Spleen (tissue), 11 donors: ENCODE measurements at regions not wholly inside any gene's neighbourhood (a gene's known extent, or its start where the extent isn't known, plus 50 kb on each side); places are given as distances from the start of the nearest gene placed in this dataset.

Source experiments
- DNase-seq: peaks from one replicate; pipeline ENCODE4 v3.0.0-alpha.2; 2020
- H3K27ac ChIP-seq, 8 donors: fragments of 200-600 bp; sonication (generic) in 7 of 8; 1 replicate in 4 of 8; 2 replicates in 4 of 8; pipeline versions ENCODE4 v1.5.0 to v1.8.0; 2016 to 2021; ENCODE audit warnings: inconsistent platforms in 4 of 8, mild to moderate bottlenecking in 4 of 8, moderate library complexity in 1 of 8
- H3K27me3 ChIP-seq, 7 donors: fragments of 200-600 bp; sonication (generic) in 6 of 7; replicated peaks in 1 of 7; 1 replicate in 4 of 7; 2 replicates in 3 of 7; pipeline versions ENCODE4 v1.5.0 to v1.8.0; 2016 to 2021; ENCODE audit warnings: inconsistent platforms in 3 of 7, mild to moderate bottlenecking in 1 of 7
- H3K36me3 ChIP-seq, 6 donors: fragments of 200-600 bp; sonication (generic) in 5 of 6; 1 replicate in 4 of 6; 2 replicates in 2 of 6; pipeline versions ENCODE4 v1.5.0 to v1.8.0; 2016 to 2021; ENCODE audit warnings: inconsistent platforms in 2 of 6
- H3K4me1 ChIP-seq, 6 donors: fragments of 200-600 bp; sonication (generic) in 5 of 6; 1 replicate in 3 of 6; 2 replicates in 3 of 6; pipeline versions ENCODE4 v1.5.0 to v1.8.0; 2016 to 2021; ENCODE audit warnings: inconsistent platforms in 3 of 6
- H3K4me3 ChIP-seq, 8 donors: fragments of 200-600 bp; sonication (generic) in 7 of 8; 1 replicate in 4 of 8; 2 replicates in 4 of 8; pipeline versions ENCODE4 v1.5.0 to v1.8.0; 2016 to 2021; ENCODE audit warnings: inconsistent platforms in 4 of 8, mild to moderate bottlenecking in 4 of 8, moderate library complexity in 2 of 8
- H3K9me3 ChIP-seq, 8 donors: fragments of 200-600 bp; sonication (generic) in 7 of 8; 1 replicate in 4 of 8; 2 replicates in 4 of 8; pipeline versions ENCODE4 v1.5.0 to v1.8.0; 2016 to 2021; ENCODE audit warnings: inconsistent platforms in 4 of 8
- CTCF ChIP-seq, 11 experiments: fragments of 200-600 bp in 7 of 11; fragments of 450-650 bp in 4 of 11; sonication (generic) in 4 of 11; IDR thresholded peaks in 8 of 11; conservative IDR thresholded peaks in 3 of 11; 1 replicate in 7 of 11; 2 replicates in 4 of 11; pipeline versions ENCODE4 v1.4.0 to v1.8.0; 2016 to 2021; ENCODE audit warnings: antibody characterized with exemption in 11 of 11, inconsistent platforms in 4 of 11, mild to moderate bottlenecking in 1 of 11
- POLR2A ChIP-seq, 3 donors: fragments of 450-650 bp; IDR thresholded peaks; one replicate each; pipeline ENCODE4 v1.5.1; 2017; ENCODE audit warnings: antibody characterized with exemption in 3 of 3, mild to moderate bottlenecking in 1 of 3
- POLR2AphosphoS5 ChIP-seq, 3 donors: sonication (generic); formaldehyde crosslinking; IDR thresholded peaks; one replicate each; pipeline ENCODE4 v1.5.1; 2017; ENCODE audit warnings: antibody characterized with exemption in 3 of 3
- WGBS, 5 donors: extraction: QIAGEN DNeasy Blood & Tissue Kit in 3 of 5; methylation state at CpG; one replicate each; pipeline versions ENCODE4 v1.1.5 to v1.1.7; 2013 to 2018; 5-methylcytosine and 5-hydroxymethylcytosine counted together
- intact Hi-C: fragments of 100-400 bp; cut with DNase I; formaldehyde crosslinking; loops from one replicate; pipeline ENCODE4 v1.15.0; 2023; ENCODE audit warnings: low total_unique reads
- donor health status: healthy with polysubstance abuse.
- donor health status: DM: no; HTN: no; CAD: no; lungs with moderate emphysema.
- donor health status: DM: no; HTN: no; CAD: no.
- donor health status: Bipolar disorder and iron deficiency.
- donor health status: healthy.
- donor health status: DM: no; HTN: no; CAD: no.
- donor health status: DM: yes; HTN: yes; CAD: no.

GRCh38 chr4:129218360-129218759 is 122.4 kb downstream of the C4orf33 start:
- no peaks in the 10 kb centered on the region for H3K4me1 ChIP-seq
- TF ChIP-seq POLR2A (IDR thresholded peaks at IDR 0.05) (no peak), POLR2AphosphoS5 (IDR thresholded peaks at IDR 0.05) (no peak), CTCF (IDR thresholded peaks at IDR 0.05 in 8 of 11, conservative IDR thresholded peaks at IDR 0.05 in 3 of 11) (no peak)
- no peak for DNase-seq
- 51 to 70% (median 63%) methylated on average over 4 of the region's 4 CpGs for WGBS, 5 donors
- H3K36me3 ChIP-seq = no peaks in the 10 kb centered on the region
- intact Hi-C loops = no loop called here
- no peak overlapping the region for H3K27ac ChIP-seq
- H3K9me3 ChIP-seq = no peaks in the 10 kb centered on the region
- H3K27me3 ChIP-seq = no peaks in the 10 kb centered on the region
- H3K4me3 ChIP-seq = no peak overlapping the region

DNA sequence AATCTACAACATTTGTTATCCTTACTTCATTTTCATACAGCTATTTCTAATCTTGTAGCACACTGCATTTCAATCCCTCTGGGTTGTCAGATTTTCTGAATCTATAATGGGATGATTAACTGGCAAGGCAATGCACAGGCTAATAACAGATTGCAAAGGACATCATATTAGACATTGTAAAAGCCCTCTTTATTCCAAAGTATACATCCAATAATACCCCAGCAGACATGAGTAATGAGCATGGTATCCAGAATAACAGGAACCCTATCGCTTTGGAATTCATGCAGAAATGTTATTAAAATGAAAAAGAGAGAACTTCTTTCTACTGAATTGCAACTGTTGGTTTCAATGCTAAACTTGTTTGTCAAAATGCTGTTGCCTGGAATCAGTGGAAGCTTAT is 122.9 kb downstream of the C4orf33 start:
- H3K4me3 ChIP-seq = no peak overlapping the region
- no peak overlapping the region for H3K27ac ChIP-seq
- intact Hi-C loops = no loop called here
- no peak for TF ChIP-seq POLR2A (IDR thresholded peaks at IDR 0.05)
- TF ChIP-seq POLR2AphosphoS5 (IDR thresholded peaks at IDR 0.05) = no peak
- no peak for TF ChIP-seq CTCF (IDR thresholded peaks at IDR 0.05 in 8 of 11, conservative IDR thresholded peaks at IDR 0.05 in 3 of 11)
- WGBS, 5 donors = 87 to 96% (median 91%) methylated on average over 1 of the region's 1 CpG
- no peak for DNase-seq
- no peaks in the 10 kb centered on the region for H3K27me3 ChIP-seq
- no peaks in the 10 kb centered on the region for H3K9me3 ChIP-seq
- H3K36me3 ChIP-seq = no peaks in the 10 kb centered on the region
- no peaks in the 10 kb centered on the region for H3K4me1 ChIP-seq

DNA sequence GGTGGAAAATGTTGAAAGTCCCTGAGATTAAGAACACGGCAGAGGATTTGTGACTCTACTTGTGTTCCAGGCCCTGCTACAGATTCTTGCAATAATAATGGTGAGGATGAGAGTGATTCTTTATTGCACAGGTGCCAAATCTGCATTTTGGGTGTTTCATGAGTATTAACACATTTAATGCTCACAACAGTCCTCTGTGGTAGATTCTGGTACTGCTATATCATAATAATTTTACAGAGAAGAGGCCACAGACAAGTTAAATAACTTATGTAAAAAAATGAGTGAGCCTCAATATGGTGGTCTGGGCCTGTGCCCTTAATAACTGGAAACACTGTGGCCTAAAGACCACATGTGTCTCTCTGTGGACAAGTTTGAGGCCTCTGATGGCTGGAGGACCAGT is 124.3 kb downstream of the C4orf33 start:
- no peak overlapping the region for H3K27ac ChIP-seq
- H3K36me3 ChIP-seq = no peaks in the 10 kb centered on the region
- no peaks in the 10 kb centered on the region for H3K9me3 ChIP-seq
- no peak for DNase-seq
- H3K4me1 ChIP-seq = no peaks in the 10 kb centered on the region
- intact Hi-C loops = no loop called here
- TF ChIP-seq POLR2A (IDR thresholded peaks at IDR 0.05) = no peak
- TF ChIP-seq CTCF (IDR thresholded peaks at IDR 0.05 in 8 of 11, conservative IDR thresholded peaks at IDR 0.05 in 3 of 11) = no peak
- no peak for TF ChIP-seq POLR2AphosphoS5 (IDR thresholded peaks at IDR 0.05)
- 85 to 93% (median 87%) methylated on average over 1 of the region's 1 CpG for WGBS, 5 donors
- no peaks in the 10 kb centered on the region for H3K27me3 ChIP-seq
- H3K4me3 ChIP-seq = no peak overlapping the region

DNA sequence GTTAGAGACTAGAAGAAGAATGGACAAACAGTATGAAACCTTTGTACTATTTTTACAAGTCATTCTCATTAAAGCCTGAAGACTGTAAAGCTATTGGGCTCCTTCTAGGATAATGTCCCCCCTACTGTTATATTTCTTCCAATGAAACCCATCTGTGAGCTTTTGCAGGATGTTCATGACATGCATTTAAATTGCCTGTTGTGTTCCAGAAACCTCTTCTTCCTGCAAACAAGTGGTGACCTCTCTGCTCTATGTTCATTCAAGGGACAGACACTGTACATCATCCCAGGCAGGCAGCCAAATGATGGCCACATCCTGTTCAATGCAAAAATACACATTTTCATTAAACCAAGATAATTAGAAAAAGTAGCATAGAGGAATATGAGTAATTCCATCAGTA is 128.0 kb downstream of the C4orf33 start:
- no peak for DNase-seq
- H3K36me3 ChIP-seq = no peaks in the 10 kb centered on the region
- intact Hi-C loops = no loop called here

DNA sequence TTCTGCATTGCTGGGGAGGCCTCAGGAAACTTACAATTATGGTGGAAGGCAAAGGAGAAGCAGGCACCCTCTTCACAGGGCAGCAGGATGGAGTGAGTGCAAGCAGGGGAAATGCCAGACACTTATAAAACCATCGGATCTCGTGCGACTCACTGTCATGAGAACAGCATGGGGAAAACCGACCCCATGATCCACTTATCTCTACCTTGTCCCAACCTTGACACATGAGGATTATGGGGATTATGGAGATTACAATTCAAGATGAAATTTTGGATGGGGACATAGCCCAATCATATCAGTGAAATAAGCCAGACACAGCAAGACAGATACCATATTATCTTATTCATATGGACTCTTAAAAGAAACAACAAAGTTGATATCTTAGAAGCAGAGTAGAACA is 134.9 kb downstream of the C4orf33 start:
- TF ChIP-seq CTCF (IDR thresholded peaks at IDR 0.05 in 8 of 11, conservative IDR thresholded peaks at IDR 0.05 in 3 of 11) = no peak
- 68 to 91% (median 89%) methylated on average over 4 of the region's 4 CpGs for WGBS, 5 donors
- no peak for DNase-seq

More for the DNA sequence above, 128.0 kb downstream of the C4orf33 start:
- Histone ChIP-seq H3K27ac (no peak overlapping the region), H3K27me3 (no peaks in the 10 kb centered on the region), H3K4me1 (no peaks in the 10 kb centered on the region), H3K9me3 (no peaks in the 10 kb centered on the region), H3K4me3 (no peak overlapping the region)
- TF ChIP-seq POLR2AphosphoS5 (IDR thresholded peaks at IDR 0.05) = no peak
- no peak for TF ChIP-seq POLR2A (IDR thresholded peaks at IDR 0.05)

More for the DNA sequence above, 134.9 kb downstream of the C4orf33 start:
- H3K27ac ChIP-seq = no peak overlapping the region
- H3K27me3 ChIP-seq = no peaks in the 10 kb centered on the region
- intact Hi-C loops = no loop called here
- H3K4me1 ChIP-seq = no peaks in the 10 kb centered on the region
- no peaks in the 10 kb centered on the region for H3K36me3 ChIP-seq
- H3K4me3 ChIP-seq = no peak overlapping the region
- no peaks in the 10 kb centered on the region for H3K9me3 ChIP-seq
